ENCODE measurements at regions not wholly inside any gene's neighbourhood (a gene's known extent, or its start where the extent isn't known, plus 50 kb on each side); places are given as distances from the start of the nearest gene placed in this dataset.

GRCh38 chr4:163600727-163601126, 106.2 kb downstream of the TMA16 start:
- TF ChIP-seq RAD21 (conservative IDR thresholded peaks at IDR 0.05 in 1 of 2, IDR thresholded peaks at IDR 0.05 in 1 of 2), result no peak
- TF ChIP-seq, protein P1, sequence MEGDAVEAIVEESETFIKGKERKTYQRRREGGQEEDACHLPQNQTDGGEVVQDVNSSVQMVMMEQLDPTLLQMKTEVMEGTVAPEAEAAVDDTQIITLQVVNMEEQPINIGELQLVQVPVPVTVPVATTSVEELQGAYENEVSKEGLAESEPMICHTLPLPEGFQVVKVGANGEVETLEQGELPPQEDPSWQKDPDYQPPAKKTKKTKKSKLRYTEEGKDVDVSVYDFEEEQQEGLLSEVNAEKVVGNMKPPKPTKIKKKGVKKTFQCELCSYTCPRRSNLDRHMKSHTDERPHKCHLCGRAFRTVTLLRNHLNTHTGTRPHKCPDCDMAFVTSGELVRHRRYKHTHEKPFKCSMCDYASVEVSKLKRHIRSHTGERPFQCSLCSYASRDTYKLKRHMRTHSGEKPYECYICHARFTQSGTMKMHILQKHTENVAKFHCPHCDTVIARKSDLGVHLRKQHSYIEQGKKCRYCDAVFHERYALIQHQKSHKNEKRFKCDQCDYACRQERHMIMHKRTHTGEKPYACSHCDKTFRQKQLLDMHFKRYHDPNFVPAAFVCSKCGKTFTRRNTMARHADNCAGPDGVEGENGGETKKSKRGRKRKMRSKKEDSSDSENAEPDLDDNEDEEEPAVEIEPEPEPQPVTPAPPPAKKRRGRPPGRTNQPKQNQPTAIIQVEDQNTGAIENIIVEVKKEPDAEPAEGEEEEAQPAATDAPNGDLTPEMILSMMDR (IDR thresholded peaks at IDR 0.05), result no peak
- TF ChIP-seq ZC3H11A (IDR thresholded peaks at IDR 0.05), result no peak
- TF ChIP-seq POLR2A (IDR thresholded peaks at IDR 0.05; ENCODE audit: low read length), result no peak
- TF ChIP-seq MAFK (IDR thresholded peaks at IDR 0.05; ENCODE audit: partially characterized antibody), result no peak
- TF ChIP-seq ZSCAN20 (CRISPR knock-in tag; IDR thresholded peaks at IDR 0.05), result no peak
- TF ChIP-seq ESRRA (IDR thresholded peaks at IDR 0.05; ENCODE audit: borderline replicate concordance, low read length), result no peak
- no peak for TF ChIP-seq REST (IDR thresholded peaks at IDR 0.05)
- no peak for TF ChIP-seq BHLHE40 (IDR thresholded peaks at IDR 0.05; ENCODE audit: low read depth, low read length)
- TF ChIP-seq, protein P2, sequence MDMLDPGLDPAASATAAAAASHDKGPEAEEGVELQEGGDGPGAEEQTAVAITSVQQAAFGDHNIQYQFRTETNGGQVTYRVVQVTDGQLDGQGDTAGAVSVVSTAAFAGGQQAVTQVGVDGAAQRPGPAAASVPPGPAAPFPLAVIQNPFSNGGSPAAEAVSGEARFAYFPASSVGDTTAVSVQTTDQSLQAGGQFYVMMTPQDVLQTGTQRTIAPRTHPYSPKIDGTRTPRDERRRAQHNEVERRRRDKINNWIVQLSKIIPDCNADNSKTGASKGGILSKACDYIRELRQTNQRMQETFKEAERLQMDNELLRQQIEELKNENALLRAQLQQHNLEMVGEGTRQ (IDR thresholded peaks at IDR 0.05), result no peak
- no peak for TF ChIP-seq KDM1A (IDR thresholded peaks at IDR 0.05; ENCODE audit: low read depth)
- no peak for TF ChIP-seq EP300 (IDR thresholded peaks at IDR 0.05)
- TF ChIP-seq SMC3 (IDR thresholded peaks at IDR 0.05), result no peak

All from A549 (cell line).